GM19099 (cell line): ENCODE measurements at regions not wholly inside any gene's neighbourhood (a gene's known extent, or its start where the extent isn't known, plus 50 kb on each side); places are given as distances from the start of the nearest gene placed in this dataset.

Experiments
- POLR2A ChIP-seq: IDR thresholded peaks from 3 replicates; pipeline ENCODE4 v1.6.1; 2011; ENCODE audit warnings: low read depth; ENCODE audit not compliant: insufficient read length; ENCODE audit errors: extremely low read depth

DNA sequence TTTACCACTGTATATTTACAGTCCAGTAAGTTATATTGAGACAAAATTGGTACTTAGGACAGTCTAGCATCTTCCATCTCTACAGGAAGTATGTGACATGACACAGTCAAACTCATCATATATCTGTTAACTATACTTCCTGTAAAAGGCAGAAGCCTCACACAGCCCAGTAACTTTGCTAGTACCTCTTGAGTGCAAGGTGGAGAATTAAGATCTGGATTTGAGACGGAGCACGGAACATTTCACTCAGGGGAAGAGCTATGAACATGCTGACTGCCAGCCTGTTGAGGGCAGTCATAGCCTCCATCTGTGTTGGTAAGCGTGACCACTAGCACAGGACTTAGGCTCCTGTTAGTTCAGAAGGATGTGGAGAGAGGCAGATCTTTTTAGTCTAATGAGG, 333.7 kb upstream of the OR4E1 start:
- no peak for TF ChIP-seq POLR2A

DNA sequence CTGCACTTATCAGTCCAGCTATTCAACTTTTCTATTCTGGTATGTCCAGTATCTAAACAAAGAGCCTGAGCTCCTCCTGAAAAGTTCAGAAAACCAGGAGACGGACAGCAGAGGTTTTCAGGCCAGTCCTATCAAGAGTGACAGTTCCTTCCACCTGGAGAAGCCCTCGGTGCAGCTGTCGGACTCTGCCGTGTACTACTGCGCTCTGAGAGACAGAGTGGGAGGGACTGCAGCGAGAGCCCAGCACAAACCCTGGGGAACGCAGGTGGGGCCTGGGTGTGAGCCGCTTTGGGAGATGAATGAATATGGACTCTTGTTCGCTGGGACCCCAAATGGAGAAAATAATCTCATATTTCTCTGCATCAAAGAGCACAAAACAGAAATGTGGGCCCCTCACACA, 329.8 kb upstream of the OR4E1 start:
- TF ChIP-seq POLR2A, result no peak

DNA sequence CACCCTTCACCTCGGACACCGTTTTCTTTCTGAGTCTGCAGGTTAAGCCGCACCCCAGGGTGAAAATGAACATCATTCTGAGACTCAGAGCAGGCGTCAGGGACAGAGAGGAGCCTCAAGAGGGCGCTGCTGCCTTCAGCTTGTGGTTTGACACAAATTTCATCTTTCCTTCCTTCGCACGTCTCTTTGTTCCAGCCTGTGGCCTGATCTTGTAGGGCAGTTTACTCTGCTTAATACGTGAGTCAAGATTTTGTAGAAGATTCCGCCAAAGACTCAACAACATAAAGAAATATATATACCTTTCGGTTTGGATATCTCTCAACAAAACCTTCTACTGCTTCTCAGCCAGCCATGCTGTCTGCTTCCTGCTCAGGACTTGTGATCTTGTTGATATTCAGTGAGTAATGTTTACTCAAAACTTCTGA, 329.3 kb upstream of the OR4E1 start:
- no peak for TF ChIP-seq POLR2A

DNA sequence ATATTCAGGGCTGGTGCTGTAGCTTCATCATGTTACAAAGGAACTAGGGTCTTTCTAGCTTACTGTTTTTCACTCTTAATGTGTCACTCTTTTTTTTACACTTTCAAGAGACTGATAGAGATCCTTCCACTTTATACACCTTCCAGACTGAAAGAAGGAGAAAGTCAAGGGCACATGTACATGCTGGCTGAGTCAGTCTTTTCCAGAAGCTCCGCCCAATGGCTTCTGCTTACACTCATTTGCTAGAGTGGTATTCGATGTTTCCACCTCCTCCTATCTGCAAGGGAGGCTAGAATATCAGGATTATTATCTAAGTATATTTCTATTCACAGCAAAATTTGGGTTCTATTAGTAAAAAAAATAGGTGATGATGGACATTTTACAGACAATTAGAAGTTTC, 325.8 kb upstream of the OR4E1 start:
- TF ChIP-seq POLR2A, result no peak

DNA sequence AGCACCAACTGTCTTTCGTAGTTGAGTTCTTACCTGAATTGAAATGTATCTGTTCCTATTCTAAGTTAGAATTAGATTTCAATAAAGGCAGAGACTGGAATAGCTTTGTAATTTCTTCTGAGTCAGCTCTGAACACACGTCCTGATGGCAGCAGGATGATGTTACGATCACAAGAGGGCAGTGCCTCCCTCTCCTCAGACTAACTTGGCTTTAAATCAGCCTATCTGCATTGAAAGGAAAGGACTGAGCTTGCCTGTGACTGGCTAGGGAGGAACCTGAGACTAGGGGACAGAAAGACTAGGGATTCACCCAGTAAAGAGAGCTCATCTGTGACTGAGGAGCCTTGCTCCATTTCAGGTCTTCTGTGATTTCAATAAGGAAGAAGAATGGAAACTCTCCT, 323.7 kb upstream of the OR4E1 start:
- no peak for TF ChIP-seq POLR2A

DNA sequence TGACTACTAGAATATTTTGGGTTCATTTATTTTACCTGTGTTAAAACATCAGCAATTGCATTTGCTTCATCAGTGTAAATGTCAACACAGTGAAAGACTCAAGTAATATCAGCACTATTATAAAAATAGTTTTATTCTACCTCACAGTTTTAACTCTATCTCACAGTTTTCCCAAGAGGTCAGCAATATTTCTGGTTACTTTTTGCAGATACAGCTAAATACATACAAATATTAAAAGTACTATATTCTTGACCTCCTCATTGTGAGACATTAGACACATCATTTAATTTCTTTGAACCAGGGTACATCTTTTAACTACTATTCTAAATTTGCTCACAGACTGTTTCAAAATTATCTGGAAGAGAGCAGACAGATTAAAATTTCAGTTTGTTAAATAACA, 321.7 kb upstream of the OR4E1 start:
- no peak for TF ChIP-seq POLR2A

DNA sequence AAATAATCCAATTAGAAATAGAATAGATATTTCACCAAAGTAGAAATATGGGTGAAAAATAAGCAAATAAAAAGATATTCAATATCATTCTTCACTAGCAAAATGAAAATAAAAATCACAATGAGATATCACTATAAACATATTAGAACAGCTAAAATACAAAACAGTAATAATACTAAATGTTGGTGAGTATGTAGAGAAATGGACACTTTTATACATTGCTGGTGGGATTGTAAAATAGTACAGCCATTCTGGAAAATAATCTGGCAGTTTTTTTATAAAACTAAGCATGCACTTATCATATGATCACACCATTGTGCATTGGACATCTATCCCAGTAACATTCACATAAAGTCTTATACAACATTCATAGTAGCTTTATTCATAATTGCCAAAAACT, 320.2 kb upstream of the OR4E1 start:
- no peak for TF ChIP-seq POLR2A

DNA sequence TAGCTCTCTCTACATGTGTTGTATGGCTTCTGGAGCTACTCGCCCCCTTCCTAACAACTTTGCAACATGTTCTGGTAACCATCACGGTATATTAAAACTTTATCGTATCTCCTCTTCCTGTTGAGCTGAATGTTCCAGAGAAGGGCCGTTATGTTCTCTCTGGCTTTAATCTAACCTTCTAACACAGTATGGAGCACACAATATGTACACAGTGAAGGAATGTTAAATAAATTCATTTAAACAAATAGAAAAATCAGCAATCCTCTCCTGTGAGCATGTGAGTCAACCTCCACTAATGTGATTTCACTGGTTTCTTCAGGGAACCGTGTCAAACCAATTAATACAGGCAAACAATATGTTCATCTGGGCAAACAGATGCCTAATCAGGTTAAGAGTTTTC, 319.5 kb upstream of the OR4E1 start:
- TF ChIP-seq POLR2A, result no peak

DNA sequence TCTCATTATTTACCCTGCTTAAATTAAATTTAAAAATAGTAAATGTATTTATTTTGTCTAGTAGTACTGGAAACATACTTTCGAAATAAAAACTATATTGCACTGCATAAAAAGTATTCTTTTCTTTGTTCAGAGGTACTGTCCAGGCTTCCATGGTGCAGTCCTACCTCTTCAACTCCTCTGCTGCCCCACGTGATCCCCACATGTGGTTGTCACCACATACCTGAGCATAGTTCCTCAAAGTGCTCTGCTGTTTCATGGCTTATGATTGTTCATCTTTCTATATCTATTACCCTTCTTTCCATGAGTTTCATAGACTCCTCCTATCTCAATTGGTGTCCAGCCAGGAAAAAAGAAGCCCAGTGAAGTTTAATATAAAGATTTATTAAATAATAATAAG, 317.5 kb upstream of the OR4E1 start:
- no peak for TF ChIP-seq POLR2A

DNA sequence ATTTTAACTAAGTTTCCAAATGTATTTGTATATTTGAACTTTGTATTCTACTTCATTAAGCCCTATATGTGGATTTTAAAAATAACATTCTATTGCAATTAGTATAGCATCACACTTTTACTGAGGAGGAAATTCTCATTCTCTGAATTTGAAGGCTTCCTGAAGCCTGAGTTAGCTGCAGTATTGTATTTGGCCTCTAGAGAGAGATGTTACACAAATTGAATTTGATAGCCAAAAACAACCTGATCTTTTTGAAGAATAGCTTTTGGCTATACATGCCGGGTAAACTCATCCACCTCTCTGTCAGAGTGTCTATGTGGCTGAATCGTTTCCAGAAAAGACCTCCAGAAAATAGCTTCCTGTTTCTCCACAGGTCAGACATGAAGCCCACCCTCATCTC, 316.5 kb upstream of the OR4E1 start:
- TF ChIP-seq POLR2A, result no peak

DNA sequence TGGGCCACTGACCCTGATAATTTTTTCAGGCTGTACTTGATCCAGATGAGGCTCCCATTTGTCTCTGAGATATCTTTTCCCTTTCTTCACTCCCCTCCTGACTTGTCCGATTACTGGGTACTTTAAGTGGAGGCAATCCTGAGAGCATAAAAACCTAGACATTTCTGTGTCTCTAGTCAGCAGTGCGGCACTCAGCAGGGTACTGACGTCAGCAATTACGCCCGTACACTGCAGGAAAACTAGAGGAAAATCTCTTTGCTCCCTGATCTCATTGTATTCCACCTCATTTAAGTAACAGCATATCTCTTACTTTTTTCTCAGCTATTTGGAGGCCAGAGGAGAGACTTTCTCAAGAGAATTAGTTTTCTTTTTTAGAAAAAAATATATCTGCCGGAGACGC, 315.5 kb upstream of the OR4E1 start:
- TF ChIP-seq POLR2A, result no peak

DNA sequence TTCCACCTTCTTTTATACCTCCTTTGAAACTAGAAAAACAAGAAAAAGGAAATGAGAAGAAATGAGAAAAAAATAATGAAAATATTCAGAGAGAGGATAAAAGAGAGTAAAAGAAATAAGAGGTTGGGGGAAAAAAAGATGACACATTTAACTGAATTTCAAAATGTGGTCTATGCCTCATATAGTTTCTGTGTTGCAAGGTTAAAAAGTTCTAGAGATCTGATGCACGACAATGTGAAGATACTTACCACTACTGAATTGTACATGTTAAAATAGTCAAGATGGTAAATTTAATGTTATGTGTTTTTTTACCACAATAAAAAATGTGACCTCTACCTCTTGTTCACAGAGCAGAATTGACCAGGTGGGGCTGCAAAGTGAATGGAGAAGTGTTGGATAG, 314.8 kb upstream of the OR4E1 start:
- no peak for TF ChIP-seq POLR2A

DNA sequence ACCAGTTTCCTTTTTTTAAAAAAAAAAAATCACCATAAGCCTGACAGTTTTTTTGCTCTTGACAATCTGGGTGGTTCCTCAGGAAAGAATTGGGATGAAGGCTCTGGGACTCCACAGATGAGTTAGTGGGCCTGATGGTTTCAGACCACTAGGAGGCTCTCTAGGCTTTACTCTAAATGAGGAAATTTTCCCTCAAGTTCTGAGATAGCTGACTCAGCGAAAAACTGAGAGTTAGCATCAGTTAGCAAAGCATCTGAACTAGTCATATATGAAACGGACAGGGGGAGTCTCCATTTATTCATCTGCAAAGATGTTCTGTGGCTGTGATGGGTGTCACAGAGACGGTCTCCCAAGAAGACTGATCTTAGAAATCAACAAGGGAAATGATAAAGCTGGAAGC, 314.3 kb upstream of the OR4E1 start:
- no peak for TF ChIP-seq POLR2A

DNA sequence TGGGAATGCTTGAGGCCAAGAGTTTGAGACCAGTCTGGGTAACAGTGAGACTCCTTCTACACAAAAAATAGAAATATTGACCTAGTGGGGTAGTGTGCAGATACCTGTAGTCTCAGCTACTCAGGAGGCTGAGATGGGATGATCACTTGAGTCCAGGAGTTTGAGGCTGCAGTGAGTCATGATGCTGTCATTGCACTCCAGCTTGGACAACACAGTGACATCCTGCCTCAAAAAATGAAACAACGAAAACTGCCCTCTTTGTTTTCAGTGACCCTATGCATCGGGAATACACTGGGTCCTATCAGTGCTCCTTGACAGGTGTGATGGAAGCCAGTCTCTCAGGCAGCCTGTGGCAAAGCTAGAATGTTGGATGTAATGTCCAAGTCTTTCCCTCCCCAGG, 311.5 kb upstream of the OR4E1 start:
- no peak for TF ChIP-seq POLR2A

DNA sequence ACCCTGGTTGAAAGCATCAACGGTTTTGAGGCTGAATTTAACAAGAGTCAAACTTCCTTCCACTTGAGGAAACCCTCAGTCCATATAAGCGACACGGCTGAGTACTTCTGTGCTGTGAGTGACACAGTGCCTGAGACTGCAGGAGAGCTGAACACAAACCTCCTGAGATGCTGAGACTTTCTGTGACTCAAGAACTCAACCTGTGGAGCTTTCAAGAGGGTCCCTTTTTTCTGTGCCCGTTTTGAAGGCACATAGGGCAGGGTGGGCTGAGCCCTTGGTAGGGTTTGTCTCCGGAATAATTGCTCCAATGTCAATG, 305.3 kb upstream of the OR4E1 start:
- TF ChIP-seq POLR2A, result no peak

DNA sequence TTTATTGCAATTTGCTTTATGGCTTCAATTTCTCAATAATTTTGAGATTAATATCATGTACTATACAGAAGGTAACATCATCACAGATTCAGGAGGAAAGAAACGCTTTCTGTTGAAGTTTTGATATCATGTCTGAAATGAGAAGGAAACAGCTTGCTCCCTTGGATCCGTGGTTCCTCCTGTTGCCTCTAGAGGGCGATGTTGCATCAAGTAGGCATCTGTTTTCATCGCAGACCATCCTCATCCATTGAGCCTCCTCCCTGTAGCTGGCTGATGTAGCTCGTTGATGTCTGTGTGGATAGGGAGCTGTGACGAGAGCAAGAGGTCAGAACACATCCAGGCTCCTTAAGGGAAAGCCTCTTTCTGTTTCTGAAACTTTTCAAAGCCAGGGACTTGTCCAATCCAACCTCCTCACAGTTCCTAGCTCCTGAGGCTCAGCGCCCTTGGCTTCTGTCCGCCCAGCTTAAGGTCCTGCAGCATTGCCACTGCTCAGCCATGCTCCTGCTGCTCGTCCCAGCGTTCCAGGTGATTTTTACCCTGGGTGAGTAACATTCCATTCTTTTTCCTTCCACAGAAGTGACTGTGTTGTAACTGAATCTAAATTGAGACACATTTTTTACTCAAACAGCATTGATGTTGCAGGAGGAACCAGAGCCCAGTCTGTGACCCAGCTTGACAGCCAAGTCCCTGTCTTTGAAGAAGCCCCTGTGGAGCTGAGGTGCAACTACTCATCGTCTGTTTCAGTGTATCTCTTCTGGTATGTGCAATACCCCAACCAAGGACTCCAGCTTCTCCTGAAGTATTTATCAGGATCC, 304.8 kb upstream of the OR4E1 start:
- no peak for TF ChIP-seq POLR2A

DNA sequence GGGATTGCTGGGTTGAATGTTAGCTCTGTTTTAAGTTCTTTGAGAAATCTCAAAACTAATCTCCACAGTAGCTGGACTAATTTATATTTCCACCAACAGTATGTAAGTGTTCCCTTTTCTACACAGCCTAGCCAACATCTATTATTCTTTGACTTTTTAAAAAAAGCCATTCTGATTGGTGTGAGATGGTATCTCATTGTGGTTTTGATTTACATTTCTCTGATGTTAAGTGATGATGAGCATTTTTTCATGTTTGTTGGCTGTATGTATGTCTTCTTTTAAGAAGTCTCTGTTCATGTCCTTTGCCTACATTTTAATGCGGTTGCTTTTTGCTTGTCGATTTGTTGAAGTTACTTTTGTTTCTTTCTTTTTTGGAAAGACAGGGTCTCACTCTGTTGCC, 301.1 kb upstream of the OR4E1 start:
- TF ChIP-seq POLR2A, result no peak
